GM19463 (cell line): ENCODE measurements at regions not wholly inside any gene's neighbourhood (a gene's known extent, or its start where the extent isn't known, plus 50 kb on each side); places are given as distances from the start of the nearest gene placed in this dataset.
"Not testable (repeated sequence)": the region's sequence is repeated elsewhere in the genome, so short reads cannot be mapped to it uniquely, and the experiment has no call there.

ENCODE experiments used
- ATAC-seq: cut with Tn5 transposase; IDR thresholded peaks from one replicate; pipeline ENCODE4 v1.9.1; 2021; ENCODE audit warnings: mild to moderate bottlenecking, moderate library complexity; ENCODE audit not compliant: unreplicated experiment

DNA sequence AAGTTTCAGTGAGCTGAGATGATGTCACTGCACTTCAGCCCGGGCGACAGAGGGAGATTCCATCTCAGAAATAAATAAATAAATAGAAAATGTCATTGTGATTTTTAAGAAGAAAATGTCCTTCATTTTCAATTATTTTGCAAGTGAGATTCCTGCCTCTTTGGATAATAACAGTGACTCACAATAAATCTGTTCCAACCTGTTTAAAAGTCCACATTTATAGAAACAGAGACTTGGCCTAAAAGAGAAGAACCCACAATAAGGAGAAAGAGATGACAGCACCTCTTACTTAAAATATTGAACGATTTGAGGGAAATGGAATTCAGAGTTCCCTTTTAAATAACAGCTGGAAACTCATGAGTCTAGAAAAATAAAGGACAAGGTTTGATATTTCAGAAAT lies 373.4 kb upstream of the NOX3 start:
- ATAC-seq, result no peak

- ATAC-seq, result no peak
Measured at GRCh38 chr6:155818698-155819097, 363.1 kb upstream of the NOX3 start.

GRCh38 chr6:155813548-155813947 lies 357.9 kb upstream of the NOX3 start:
- ATAC-seq, result no peak

GRCh38 chr6:155807243-155807642 lies 351.6 kb upstream of the NOX3 start:
- no peak for ATAC-seq

DNA sequence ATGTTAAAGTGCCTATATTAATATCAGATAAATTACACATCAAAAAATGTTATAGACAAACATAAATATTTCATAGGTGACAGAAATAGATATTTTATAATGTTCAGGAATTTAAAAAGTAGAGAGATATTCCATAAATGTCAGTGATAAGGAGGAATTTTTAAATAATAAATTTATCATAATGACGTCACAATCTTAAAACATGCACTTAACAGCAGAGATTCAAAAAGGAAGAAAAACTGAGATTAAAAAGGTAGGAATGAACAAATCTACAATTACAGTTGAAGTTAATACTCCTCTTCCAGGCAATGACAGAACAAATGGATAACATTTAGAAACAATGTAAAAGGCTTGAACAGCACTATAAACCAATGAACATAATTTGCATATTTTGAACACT lies 345.4 kb upstream of the NOX3 start:
- ATAC-seq, result no peak

DNA sequence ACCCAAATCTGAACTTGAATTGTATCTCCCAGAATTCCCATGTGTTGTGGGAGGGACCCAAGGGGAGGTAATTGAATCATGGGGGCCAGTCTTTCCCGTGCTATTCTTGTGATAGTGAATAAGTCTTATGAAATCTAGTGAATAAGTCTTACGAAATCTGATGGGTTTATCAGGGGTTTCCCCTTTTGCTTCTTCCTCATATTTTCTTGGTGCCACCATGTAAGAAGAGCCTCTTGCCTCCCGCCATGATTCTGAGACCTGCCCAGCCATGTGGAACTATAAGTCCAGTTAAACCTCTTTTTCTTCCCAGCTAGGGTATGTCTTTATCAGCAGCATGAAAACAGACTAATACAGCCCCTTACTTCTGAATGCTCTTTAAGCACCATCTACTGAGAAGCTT lies 343.2 kb upstream of the NOX3 start:
- not testable (repeated sequence) for ATAC-seq

DNA sequence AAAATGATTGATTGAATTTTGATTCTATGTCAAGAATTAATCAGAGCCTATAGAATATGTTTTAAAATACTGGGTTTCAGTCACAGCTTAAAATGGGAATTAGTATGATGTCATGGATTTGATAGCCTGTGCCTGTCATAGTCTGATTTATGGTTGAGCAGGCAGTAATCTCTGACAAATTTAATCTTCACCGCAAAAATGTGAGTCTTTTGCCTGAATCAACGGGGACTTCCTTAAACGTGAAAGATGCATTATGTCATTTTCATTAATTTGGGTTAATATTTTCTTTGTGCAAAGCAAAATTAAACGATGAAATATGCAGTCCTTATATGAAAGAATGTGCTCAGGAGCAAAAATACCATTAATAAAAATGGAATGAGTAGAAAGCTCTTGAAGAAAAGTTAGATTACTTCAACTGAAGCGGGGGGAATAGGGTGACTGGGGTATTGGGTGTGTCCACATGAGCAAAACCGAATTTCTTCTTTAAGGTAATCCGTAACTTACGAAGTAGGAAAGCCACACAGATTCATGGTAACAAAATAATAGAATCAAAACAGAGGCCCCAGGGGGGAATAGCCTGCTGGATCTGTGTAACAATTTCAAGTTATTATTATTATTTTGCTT lies 339.6 kb upstream of the NOX3 start:
- no peak for ATAC-seq

DNA sequence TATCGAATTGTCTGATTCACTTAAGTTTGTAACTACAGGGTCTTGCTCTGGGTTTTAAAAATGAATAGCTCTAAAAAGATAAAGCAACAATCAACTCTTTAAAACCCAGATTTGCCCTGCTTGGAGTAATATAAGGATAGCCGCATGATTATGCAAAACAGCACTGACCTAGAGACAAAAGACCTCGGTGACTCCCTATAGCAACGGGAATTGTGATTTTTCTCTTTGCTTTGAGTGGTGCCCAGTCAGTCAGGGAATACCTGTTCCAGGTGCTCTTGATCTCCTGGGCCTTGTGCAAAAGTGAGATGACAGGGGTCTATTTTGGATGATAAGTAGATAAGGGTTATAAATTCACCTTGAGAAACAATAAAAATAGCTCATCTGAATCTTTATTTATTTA lies 336.3 kb upstream of the NOX3 start:
- ATAC-seq, result no peak

DNA sequence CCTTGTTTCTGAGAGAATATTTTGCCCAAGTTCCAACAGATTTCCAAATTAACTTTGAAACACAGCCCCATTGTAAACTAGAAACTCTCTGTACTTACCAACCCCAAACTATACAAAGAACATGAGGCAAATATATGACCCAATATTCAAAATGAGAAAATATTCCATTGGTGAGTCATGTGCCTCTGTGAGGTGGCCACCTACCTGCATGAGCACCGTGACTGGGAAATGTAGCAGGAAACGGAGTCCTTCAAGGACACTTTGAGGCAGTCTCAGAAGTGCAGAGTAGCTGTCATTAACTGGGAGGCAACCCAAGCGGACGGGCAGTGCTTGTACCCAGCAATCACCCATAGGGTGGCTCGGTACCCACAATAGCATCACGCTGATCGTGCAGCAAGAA lies 335.5 kb upstream of the NOX3 start:
- no peak for ATAC-seq

DNA sequence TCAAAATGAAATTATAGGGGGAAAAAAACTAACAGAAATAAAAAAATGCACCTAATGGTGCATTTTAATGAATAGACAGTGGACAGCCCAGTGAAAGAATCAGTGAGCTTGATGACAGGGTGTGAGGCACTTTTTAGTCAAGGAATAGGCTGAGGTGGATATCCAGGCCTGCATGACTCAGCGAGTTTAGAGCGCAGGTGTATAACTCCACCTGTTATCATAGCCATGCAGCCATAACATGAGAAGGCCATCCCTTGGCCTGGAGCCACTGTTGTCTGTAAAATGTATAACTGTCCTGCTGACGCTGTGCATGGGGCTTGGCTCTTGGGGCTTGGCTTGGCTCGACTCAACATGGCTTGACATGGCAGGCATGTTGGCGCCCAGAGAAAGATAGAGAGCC lies 331.5 kb upstream of the NOX3 start:
- no peak for ATAC-seq

GRCh38 chr6:155786528-155786927 lies 330.9 kb upstream of the NOX3 start:
- ATAC-seq, result no peak

DNA sequence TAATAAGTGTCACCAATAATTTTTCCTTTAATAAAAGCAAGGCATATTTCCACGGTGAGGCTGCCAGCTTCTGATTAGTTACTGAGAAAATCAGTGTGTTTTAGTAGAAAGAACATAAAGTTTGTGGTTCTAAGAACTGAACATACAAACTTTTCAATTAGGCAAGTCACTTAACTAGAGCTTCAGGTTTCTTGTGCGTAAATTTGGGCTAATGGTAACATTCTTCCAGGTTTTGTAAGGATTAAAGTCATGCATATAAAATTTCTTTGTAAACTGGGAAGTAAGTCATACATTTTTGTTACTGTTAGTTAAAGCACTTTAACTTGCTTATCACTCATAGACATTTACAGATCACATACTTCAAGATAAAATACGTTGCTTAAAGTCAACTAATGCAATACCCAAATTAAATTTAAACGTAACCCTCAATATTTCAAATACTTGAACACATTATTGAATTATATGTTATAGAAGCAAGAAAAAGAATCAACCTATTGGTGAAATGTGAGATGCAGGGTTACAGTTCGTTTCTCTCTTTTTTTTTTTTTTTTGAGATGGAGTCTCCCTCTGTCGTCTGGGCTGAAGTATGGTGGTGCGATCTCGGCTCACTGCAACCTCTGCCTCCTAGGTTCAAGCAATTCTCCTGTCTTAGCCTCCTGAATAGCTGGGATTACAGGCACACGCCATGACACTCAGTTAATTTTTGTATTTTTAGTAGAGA lies 327.3 kb upstream of the NOX3 start:
- ATAC-seq, result no peak

GRCh38 chr6:155782320-155782731 lies 326.7 kb upstream of the NOX3 start:
- peak; percentile 53 for ATAC-seq

DNA sequence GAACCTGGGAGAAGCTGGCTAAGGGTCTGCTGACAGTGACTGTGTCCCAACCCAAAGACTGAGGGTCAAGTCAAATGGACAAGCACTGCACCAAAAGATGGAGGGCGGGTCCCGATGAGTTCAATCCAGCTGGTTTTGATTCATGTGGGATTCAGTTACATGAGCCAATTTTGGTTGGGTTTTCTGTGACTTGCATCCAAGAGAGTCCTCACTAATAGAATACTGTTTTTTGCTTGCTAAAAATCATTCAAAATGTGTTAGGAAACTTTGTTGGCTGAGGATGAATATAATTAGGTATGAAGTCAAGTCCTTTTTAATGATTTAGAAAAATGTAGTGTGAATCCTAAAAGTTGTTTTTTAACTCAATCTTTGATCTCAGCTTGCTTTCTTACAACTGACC lies 323.8 kb upstream of the NOX3 start:
- ATAC-seq, result no peak

DNA sequence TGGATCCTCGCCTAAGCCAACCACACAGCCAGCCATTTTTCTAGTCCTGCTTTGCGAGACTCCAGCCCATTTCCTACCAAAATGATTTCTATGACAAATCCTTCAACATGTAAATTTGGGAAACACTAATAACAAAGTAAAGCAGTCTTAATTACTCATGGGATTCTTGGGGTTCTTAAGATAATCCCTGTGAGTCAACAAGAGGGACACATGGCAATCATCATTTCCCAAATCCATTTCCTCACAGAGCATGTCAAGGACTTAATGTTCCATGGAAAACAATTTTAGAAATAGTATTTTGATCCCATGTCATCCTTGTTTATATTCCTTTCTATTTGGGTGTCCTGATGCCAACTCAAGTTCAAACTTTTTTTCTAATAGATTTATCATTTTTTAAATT lies 322.7 kb upstream of the NOX3 start:
- no peak for ATAC-seq

DNA sequence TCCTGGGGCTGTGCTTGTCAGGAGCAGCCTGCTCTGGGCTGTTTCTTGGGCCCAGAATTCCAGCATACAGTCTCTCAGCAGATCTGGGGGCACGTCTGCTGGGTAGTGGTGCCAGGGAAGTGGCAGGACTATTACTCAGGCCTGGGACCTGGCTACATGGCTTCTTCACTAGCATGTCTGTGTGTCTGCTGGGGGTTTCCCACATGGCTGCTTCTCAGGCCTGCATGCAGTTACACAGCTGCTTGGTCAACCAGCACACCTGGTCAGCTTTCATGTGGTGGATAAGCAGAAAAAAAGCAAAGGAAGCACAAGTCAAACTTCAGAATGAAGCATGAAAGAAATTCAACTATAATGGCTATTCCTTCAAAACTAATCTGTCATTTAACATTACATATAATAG lies 316.2 kb upstream of the NOX3 start:
- ATAC-seq, result no peak

- no peak for ATAC-seq
Measured at GRCh38 chr6:155770856-155771255, 315.2 kb upstream of the NOX3 start.

GRCh38 chr6:155770313-155770712 lies 314.7 kb upstream of the NOX3 start:
- no peak for ATAC-seq

- ATAC-seq, result no peak
Measured at GRCh38 chr6:155765275-155766194, 309.9 kb upstream of the NOX3 start.

DNA sequence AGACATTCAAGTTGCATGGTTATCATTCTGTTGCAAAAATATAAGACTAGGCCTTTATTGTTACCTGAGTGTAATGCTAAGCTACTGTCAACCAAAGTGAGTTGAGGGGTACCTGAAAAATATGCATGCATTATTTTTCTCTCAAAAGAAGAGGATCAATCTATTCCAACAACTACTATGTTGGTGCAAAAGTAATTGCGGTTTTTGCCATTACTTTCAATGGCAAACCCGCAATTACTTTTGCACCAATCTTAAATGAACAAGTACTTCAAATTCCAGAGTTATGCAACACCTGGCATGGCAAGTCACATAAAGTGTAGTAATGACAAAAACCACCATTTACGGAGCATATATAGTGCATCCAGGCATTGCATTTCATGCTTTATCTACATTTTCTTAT lies 307.0 kb upstream of the NOX3 start:
- ATAC-seq, result no peak

- ATAC-seq, result no peak
Measured at GRCh38 chr6:155755452-155755851, 299.8 kb upstream of the NOX3 start.

DNA sequence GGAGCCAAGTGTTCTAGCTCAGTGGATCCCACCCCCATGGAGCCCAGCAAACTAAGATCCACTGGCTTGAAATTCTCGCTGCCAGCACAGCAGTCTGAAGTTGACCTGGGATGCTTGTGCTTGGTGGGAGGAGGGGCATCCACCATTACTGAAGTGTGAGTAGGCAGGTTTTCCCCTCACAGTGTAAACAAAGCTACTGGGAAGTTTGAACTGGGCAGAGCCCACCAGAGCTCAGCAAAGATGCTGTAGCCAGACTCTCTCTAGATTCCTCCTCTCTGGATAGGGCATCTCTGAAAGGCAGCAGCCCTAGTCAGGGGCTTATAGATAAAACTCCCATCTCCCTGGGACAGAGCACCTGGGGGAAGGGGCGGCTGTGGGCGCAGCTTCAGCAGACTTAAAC lies 293.1 kb upstream of the NOX3 start:
- not testable (repeated sequence) for ATAC-seq
